Activated naive CD8-positive, alpha-beta T cell treated with anti-CD3 and anti-CD28 coated beads, Interleukin-2, amount 50 U/mL, for 24 hours (primary cell): ENCODE measurements at regions not wholly inside any gene's neighbourhood (a gene's known extent, or its start where the extent isn't known, plus 50 kb on each side); places are given as distances from the start of the nearest gene placed in this dataset.
"Not testable (repeated sequence)": the region's sequence is repeated elsewhere in the genome, so short reads cannot be mapped to it uniquely, and the experiment has no call there.

Source experiments
- ATAC-seq: fragments of 150-1000 bp; cut with Tn5 transposase; one replicate; pipeline ENCODE4 v1.10.0; 2021
- DNase-seq: peaks from one replicate; pipeline ENCODE4 v3.0.0; 2021
- H3K27ac Mint-ChIP-seq: one replicate; pipeline ENCODE4 v1.8.0; 2021; ENCODE audit warnings: mild to moderate bottlenecking, mixed read lengths
- H3K27me3 Mint-ChIP-seq: one replicate; pipeline ENCODE4 v1.8.0; 2021; ENCODE audit warnings: mixed read lengths
- H3K36me3 Mint-ChIP-seq: one replicate; pipeline ENCODE4 v1.8.0; 2021; ENCODE audit warnings: low read depth, mixed read lengths
- H3K4me1 Mint-ChIP-seq: one replicate; pipeline ENCODE4 v1.8.0; 2021; ENCODE audit warnings: mixed read lengths
- H3K4me3 Mint-ChIP-seq: one replicate; pipeline ENCODE4 v1.8.0; 2021; ENCODE audit warnings: mild to moderate bottlenecking, moderate library complexity, mixed read lengths
- H3K9me3 Mint-ChIP-seq: one replicate; pipeline ENCODE4 v1.8.0; 2021; ENCODE audit warnings: mixed read lengths

DNA sequence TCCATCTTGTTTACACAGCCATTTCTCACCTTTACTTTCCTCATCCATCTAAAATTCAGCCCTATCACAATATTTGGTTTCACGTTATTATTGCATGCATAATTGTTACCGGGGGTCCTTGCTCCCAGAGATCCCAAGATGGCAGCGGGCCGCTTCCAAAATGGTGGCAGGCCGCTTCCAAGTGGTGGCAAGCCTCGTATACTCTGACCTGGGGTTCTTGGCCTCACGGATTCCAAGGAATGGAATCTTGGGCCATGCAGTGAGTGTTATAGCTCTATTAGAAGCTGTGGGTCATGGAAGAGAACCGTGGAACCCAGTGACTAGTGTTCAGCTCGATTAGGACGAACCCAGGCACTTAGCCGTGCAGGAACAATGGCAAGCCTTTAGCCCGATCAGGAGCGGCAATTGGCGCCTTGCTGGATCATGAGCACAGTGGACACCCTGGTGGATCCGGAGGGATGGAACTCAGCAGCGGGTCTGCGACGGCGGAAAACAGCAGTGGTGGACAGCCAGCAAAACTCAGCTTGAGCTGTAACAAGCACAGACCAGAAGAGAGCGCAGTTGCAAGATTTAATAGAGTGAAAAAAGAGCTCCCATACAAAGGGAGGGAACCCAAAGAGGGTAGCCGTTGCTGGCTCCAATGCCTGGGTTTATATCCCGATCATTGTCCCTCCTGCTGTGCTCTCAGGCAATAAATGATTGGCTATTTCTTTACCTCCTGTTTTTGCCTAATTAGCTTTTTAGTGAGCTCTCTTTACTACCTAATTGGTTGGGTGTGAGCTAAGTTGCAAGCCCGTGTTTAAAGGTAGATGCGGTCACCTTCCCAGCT, 756.2 kb upstream of the CTNND2 start:
- H3K9me3 Mint-ChIP-seq, result peaks cover 35% of the 10 kb centered on the region

GRCh38 chr5:12659686-12660085, 755.4 kb upstream of the CTNND2 start:
- Mint-ChIP-seq H3K9me3 (peaks cover 29% of the 10 kb centered on the region), H3K36me3 (peaks cover 1% of the 10 kb centered on the region), H3K27ac (no peak overlapping the region)

More for the DNA sequence above, 756.2 kb upstream of the CTNND2 start:
- not testable (repeated sequence) for H3K27ac Mint-ChIP-seq, DNase-seq, H3K27me3 Mint-ChIP-seq, H3K4me3 Mint-ChIP-seq, H3K4me1 Mint-ChIP-seq, H3K36me3 Mint-ChIP-seq, ATAC-seq

DNA sequence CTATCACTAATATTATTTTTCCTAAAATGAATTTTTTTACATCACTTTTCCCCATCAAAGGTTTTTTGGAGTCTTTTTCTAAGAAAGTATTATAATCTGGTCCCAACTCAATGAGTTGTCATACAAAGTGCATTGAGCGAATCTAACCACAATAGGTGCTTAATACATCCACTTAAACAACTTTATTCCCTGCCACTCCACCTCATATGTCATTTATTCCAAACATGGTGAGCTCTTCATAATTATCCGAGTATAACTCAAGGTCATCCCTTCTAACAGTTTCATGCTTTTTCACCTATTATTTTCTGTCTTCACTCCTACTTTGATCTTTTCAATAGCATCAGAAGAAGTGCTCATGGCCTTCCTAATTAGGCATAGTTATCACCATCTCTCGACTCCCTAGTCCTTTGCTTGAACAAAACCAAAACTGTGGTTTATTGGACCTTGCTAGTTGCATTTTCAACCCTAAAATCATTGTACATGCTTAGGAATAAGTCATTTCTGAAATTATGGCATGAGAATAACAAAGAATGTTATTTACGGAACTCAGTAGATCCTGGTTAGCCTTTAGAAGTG, 754.7 kb upstream of the CTNND2 start:
- Mint-ChIP-seq H3K27me3 (no peaks in the 10 kb centered on the region), H3K36me3 (peaks cover 1% of the 10 kb centered on the region), H3K4me1 (no peaks in the 10 kb centered on the region), H3K4me3 (no peak overlapping the region), H3K9me3 (peaks cover 28% of the 10 kb centered on the region), H3K27ac (no peak overlapping the region)
- no peak for DNase-seq
- no peak for ATAC-seq

More at GRCh38 chr5:12659686-12660085, 755.4 kb upstream of the CTNND2 start:
- Mint-ChIP-seq H3K4me3 (no peak overlapping the region), H3K27me3 (no peaks in the 10 kb centered on the region), H3K4me1 (no peaks in the 10 kb centered on the region)
- ATAC-seq, result no peak
- DNase-seq, result no peak

GRCh38 chr5:12657914-12658474, 753.7 kb upstream of the CTNND2 start:
- not testable (repeated sequence) for H3K36me3 Mint-ChIP-seq, H3K27me3 Mint-ChIP-seq, ATAC-seq, H3K4me3 Mint-ChIP-seq, DNase-seq, H3K4me1 Mint-ChIP-seq, H3K27ac Mint-ChIP-seq
- peaks cover 34% of the 10 kb centered on the region for H3K9me3 Mint-ChIP-seq

DNA sequence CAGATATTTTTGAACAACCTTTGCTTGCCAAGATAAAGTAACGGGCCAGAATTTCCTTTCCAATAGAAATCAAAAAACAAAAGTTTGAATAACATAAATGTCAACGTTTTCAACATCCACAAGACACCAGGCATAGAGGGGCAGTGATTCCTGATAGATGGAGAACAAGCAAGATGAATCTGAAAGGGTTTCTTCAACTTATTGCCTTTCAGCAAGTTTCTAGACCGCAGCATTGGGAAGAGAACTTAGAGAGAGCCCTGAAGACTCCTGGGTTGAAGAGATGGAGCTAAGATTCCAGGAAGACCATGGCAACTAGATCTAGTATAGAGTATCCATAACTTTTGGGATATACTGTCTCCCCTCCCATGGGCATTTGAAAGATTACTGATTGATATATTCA, 751.4 kb upstream of the CTNND2 start:
- H3K4me1 Mint-ChIP-seq, result no peaks in the 10 kb centered on the region
- H3K27ac Mint-ChIP-seq, result no peak overlapping the region
- no peaks in the 10 kb centered on the region for H3K36me3 Mint-ChIP-seq
- H3K27me3 Mint-ChIP-seq, result no peaks in the 10 kb centered on the region
- peaks cover 44% of the 10 kb centered on the region for H3K9me3 Mint-ChIP-seq
- no peak overlapping the region for H3K4me3 Mint-ChIP-seq
- DNase-seq (no peak), ATAC-seq (no peak)

GRCh38 chr5:12652201-12652600, 748.0 kb upstream of the CTNND2 start:
- Mint-ChIP-seq H3K36me3 (no peaks in the 10 kb centered on the region), H3K27me3 (no peaks in the 10 kb centered on the region), H3K4me1 (no peaks in the 10 kb centered on the region), H3K9me3 (peaks cover 28% of the 10 kb centered on the region), H3K4me3 (no peak overlapping the region), H3K27ac (no peak overlapping the region)
- no peak for ATAC-seq
- DNase-seq, result no peak

- Mint-ChIP-seq H3K27me3 (no peaks in the 10 kb centered on the region), H3K4me1 (no peaks in the 10 kb centered on the region), H3K9me3 (peaks cover 20% of the 10 kb centered on the region), H3K36me3 (no peaks in the 10 kb centered on the region), H3K27ac (no peak overlapping the region), H3K4me3 (no peak overlapping the region)
- DNase-seq (no peak), ATAC-seq (no peak)
Observed at GRCh38 chr5:12648558-12648957, 744.3 kb upstream of the CTNND2 start.

GRCh38 chr5:12647613-12648012, 743.4 kb upstream of the CTNND2 start:
- H3K4me3 Mint-ChIP-seq, result no peak overlapping the region
- no peaks in the 10 kb centered on the region for H3K36me3 Mint-ChIP-seq
- peaks cover 17% of the 10 kb centered on the region for H3K9me3 Mint-ChIP-seq
- H3K27ac Mint-ChIP-seq, result no peak overlapping the region
- no peaks in the 10 kb centered on the region for H3K4me1 Mint-ChIP-seq
- no peaks in the 10 kb centered on the region for H3K27me3 Mint-ChIP-seq
- DNase-seq, result no peak
- ATAC-seq, result no peak

- no peaks in the 10 kb centered on the region for H3K27me3 Mint-ChIP-seq
- H3K27ac Mint-ChIP-seq, result no peak overlapping the region
- H3K4me1 Mint-ChIP-seq, result no peaks in the 10 kb centered on the region
- H3K4me3 Mint-ChIP-seq, result no peak overlapping the region
- ATAC-seq (no peak), DNase-seq (no peak)
- H3K9me3 Mint-ChIP-seq, result peaks cover 14% of the 10 kb centered on the region
- no peaks in the 10 kb centered on the region for H3K36me3 Mint-ChIP-seq
Observed at GRCh38 chr5:12645582-12645981, 741.3 kb upstream of the CTNND2 start.

- peaks cover 34% of the 10 kb centered on the region for H3K9me3 Mint-ChIP-seq
- no peak for ATAC-seq
Observed at GRCh38 chr5:12636209-12636608, 732.0 kb upstream of the CTNND2 start.

GRCh38 chr5:12626556-12626955, 722.3 kb upstream of the CTNND2 start:
- Mint-ChIP-seq H3K9me3 (peaks cover 8% of the 10 kb centered on the region), H3K27ac (no peak overlapping the region), H3K4me1 (no peaks in the 10 kb centered on the region), H3K27me3 (no peaks in the 10 kb centered on the region), H3K4me3 (no peak overlapping the region), H3K36me3 (no peaks in the 10 kb centered on the region)
- DNase-seq, result no peak
- ATAC-seq, result no peak

More at GRCh38 chr5:12636209-12636608, 732.0 kb upstream of the CTNND2 start:
- DNase-seq, result no peak
- Mint-ChIP-seq H3K36me3 (no peaks in the 10 kb centered on the region), H3K27ac (no peak overlapping the region), H3K4me3 (no peak overlapping the region), H3K4me1 (no peaks in the 10 kb centered on the region), H3K27me3 (no peaks in the 10 kb centered on the region)

- H3K4me3 Mint-ChIP-seq, result no peak overlapping the region
- no peak overlapping the region for H3K27ac Mint-ChIP-seq
- peaks cover 10% of the 10 kb centered on the region for H3K9me3 Mint-ChIP-seq
- ATAC-seq, result no peak
- no peaks in the 10 kb centered on the region for H3K27me3 Mint-ChIP-seq
- no peaks in the 10 kb centered on the region for H3K36me3 Mint-ChIP-seq
- DNase-seq, result no peak
- no peaks in the 10 kb centered on the region for H3K4me1 Mint-ChIP-seq
Observed at GRCh38 chr5:12625667-12626263, 721.5 kb upstream of the CTNND2 start.

- Mint-ChIP-seq H3K9me3 (peaks cover 13% of the 10 kb centered on the region), H3K36me3 (no peaks in the 10 kb centered on the region), H3K27me3 (no peaks in the 10 kb centered on the region), H3K4me3 (no peak overlapping the region), H3K27ac (no peak overlapping the region), H3K4me1 (no peaks in the 10 kb centered on the region)
- DNase-seq (no peak), ATAC-seq (no peak)
Observed at GRCh38 chr5:12624776-12625560, 720.7 kb upstream of the CTNND2 start.

- H3K4me3 Mint-ChIP-seq, result no peak overlapping the region
- H3K27ac Mint-ChIP-seq, result no peak overlapping the region
- H3K4me1 Mint-ChIP-seq, result no peaks in the 10 kb centered on the region
- peaks cover 16% of the 10 kb centered on the region for H3K9me3 Mint-ChIP-seq
- H3K27me3 Mint-ChIP-seq, result no peaks in the 10 kb centered on the region
- H3K36me3 Mint-ChIP-seq, result no peaks in the 10 kb centered on the region
- DNase-seq (no peak), ATAC-seq (no peak)
Observed at GRCh38 chr5:12623408-12623807, 719.2 kb upstream of the CTNND2 start.
